ENCODE measurements at regions not wholly inside any gene's neighbourhood (a gene's known extent, or its start where the extent isn't known, plus 50 kb on each side); places are given as distances from the start of the nearest gene placed in this dataset.

GRCh38 chr16:7021653-7022275 is 310.9 kb upstream of the RBFOX1 start:
- no peak overlapping the region for H3K4me3 Mint-ChIP-seq
- no peak for TF ChIP-seq CTCF (conservative IDR thresholded peaks at IDR 0.05)
- no peaks in the 10 kb centered on the region for H3K27me3 Mint-ChIP-seq
- no peaks in the 10 kb centered on the region for H3K9me3 Mint-ChIP-seq
- no peaks in the 10 kb centered on the region for H3K4me1 Mint-ChIP-seq (ENCODE audit: unreplicated experiment)
- no peak for DNase-seq (ENCODE audit: extremely low spot score, unreplicated experiment)
- no peak overlapping the region for H3K27ac Mint-ChIP-seq
- H3K36me3 Mint-ChIP-seq = no peaks in the 10 kb centered on the region

- Mint-ChIP-seq H3K9me3 (no peaks in the 10 kb centered on the region), H3K36me3 (no peaks in the 10 kb centered on the region), H3K4me1 (ENCODE audit: unreplicated experiment) (no peaks in the 10 kb centered on the region), H3K27me3 (no peaks in the 10 kb centered on the region), H3K27ac (no peak overlapping the region), H3K4me3 (no peak overlapping the region)
- no peak for TF ChIP-seq CTCF (conservative IDR thresholded peaks at IDR 0.05)
- DNase-seq (ENCODE audit: extremely low spot score, unreplicated experiment) = no peak
Observed at GRCh38 chr16:7017006-7017662, 315.5 kb upstream of the RBFOX1 start.

GRCh38 chr16:7014756-7015155 is 317.9 kb upstream of the RBFOX1 start:
- no peak overlapping the region for H3K4me3 Mint-ChIP-seq
- DNase-seq (ENCODE audit: extremely low spot score, unreplicated experiment) = no peak
- no peaks in the 10 kb centered on the region for H3K36me3 Mint-ChIP-seq
- no peak overlapping the region for H3K27ac Mint-ChIP-seq
- TF ChIP-seq CTCF (conservative IDR thresholded peaks at IDR 0.05) = no peak
- no peaks in the 10 kb centered on the region for H3K9me3 Mint-ChIP-seq
- H3K27me3 Mint-ChIP-seq = peaks cover 6% of the 10 kb centered on the region
- no peaks in the 10 kb centered on the region for H3K4me1 Mint-ChIP-seq (ENCODE audit: unreplicated experiment)

GRCh38 chr16:7013990-7014389 is 318.7 kb upstream of the RBFOX1 start:
- no peak for TF ChIP-seq CTCF (conservative IDR thresholded peaks at IDR 0.05)
- no peak overlapping the region for H3K27ac Mint-ChIP-seq
- H3K4me1 Mint-ChIP-seq (ENCODE audit: unreplicated experiment) = no peaks in the 10 kb centered on the region
- H3K27me3 Mint-ChIP-seq = peaks cover 6% of the 10 kb centered on the region
- no peak overlapping the region for H3K4me3 Mint-ChIP-seq
- no peaks in the 10 kb centered on the region for H3K36me3 Mint-ChIP-seq
- H3K9me3 Mint-ChIP-seq = no peaks in the 10 kb centered on the region
- no peak for DNase-seq (ENCODE audit: extremely low spot score, unreplicated experiment)

- TF ChIP-seq CTCF (conservative IDR thresholded peaks at IDR 0.05) = no peak
- DNase-seq (ENCODE audit: extremely low spot score, unreplicated experiment) = no peak
- H3K4me1 Mint-ChIP-seq (ENCODE audit: unreplicated experiment) = no peaks in the 10 kb centered on the region
- H3K4me3 Mint-ChIP-seq = no peak overlapping the region
- no peaks in the 10 kb centered on the region for H3K9me3 Mint-ChIP-seq
- H3K27me3 Mint-ChIP-seq = peaks cover 6% of the 10 kb centered on the region
- H3K27ac Mint-ChIP-seq = no peak overlapping the region
- no peaks in the 10 kb centered on the region for H3K36me3 Mint-ChIP-seq
Observed at GRCh38 chr16:7004266-7004665, 328.4 kb upstream of the RBFOX1 start.
